Retinal pigment epithelial cell (primary cell): ENCODE measurements at regions not wholly inside any gene's neighbourhood (a gene's known extent, or its start where the extent isn't known, plus 50 kb on each side); places are given as distances from the start of the nearest gene placed in this dataset.
"Not testable (repeated sequence)": the region's sequence is repeated elsewhere in the genome, so short reads cannot be mapped to it uniquely, and the experiment has no call there.

ENCODE experiments used
- DNase-seq: peaks from one replicate; pipeline ENCODE4 v3.0.0-alpha.2; 2010; ENCODE audit warnings: low read depth
- H3K4me3 ChIP-seq: 2 replicates; pipeline ENCODE4 v1.5.1; 2011; ENCODE audit warnings: mild to moderate bottlenecking, low read length, control low read depth, moderate library complexity
- CTCF ChIP-seq: conservative IDR thresholded peaks from 2 replicates; pipeline ENCODE4 v1.5.1; 2011; ENCODE audit warnings: low read depth, low read length, control low read depth, inconsistent platforms

- no peak for DNase-seq
- no peak for TF ChIP-seq CTCF
- no peak overlapping the region for H3K4me3 ChIP-seq
Measured at GRCh38 chr14:43735932-43736331, 771.2 kb downstream of the FSCB start.

- H3K4me3 ChIP-seq, result no peak overlapping the region
- no peak for DNase-seq
- TF ChIP-seq CTCF, result no peak
Measured at GRCh38 chr14:43729143-43729542, 777.9 kb downstream of the FSCB start.

- TF ChIP-seq CTCF, result no peak
- DNase-seq, result peak; percentile 21
- H3K4me3 ChIP-seq, result no peak overlapping the region
Measured at GRCh38 chr14:43706900-43707299, 800.2 kb downstream of the FSCB start.

GRCh38 chr14:43698561-43699284 lies 808.4 kb downstream of the FSCB start:
- H3K4me3 ChIP-seq, DNase-seq: not testable (repeated sequence)

- no peak for DNase-seq
- TF ChIP-seq CTCF, result no peak
- H3K4me3 ChIP-seq, result no peak overlapping the region
Measured at GRCh38 chr14:43697003-43697402, 810.1 kb downstream of the FSCB start.

- no peak overlapping the region for H3K4me3 ChIP-seq
- no peak for TF ChIP-seq CTCF
- DNase-seq, result peak; percentile 18
Measured at GRCh38 chr14:43692706-43693105, 814.4 kb downstream of the FSCB start.

GRCh38 chr14:43687921-43688320 lies 819.2 kb downstream of the FSCB start:
- no peak overlapping the region for H3K4me3 ChIP-seq
- DNase-seq, result peak; percentile 76

More at GRCh38 chr14:43687921-43688320, 819.2 kb downstream of the FSCB start:
- TF ChIP-seq CTCF, result no peak
